WERI-Rb-1 (cell line): ENCODE measurements at regions not wholly inside any gene's neighbourhood (a gene's known extent, or its start where the extent isn't known, plus 50 kb on each side); places are given as distances from the start of the nearest gene placed in this dataset.
"Not testable (repeated sequence)": the region's sequence is repeated elsewhere in the genome, so short reads cannot be mapped to it uniquely, and the experiment has no call there.

ENCODE experiments used
- DNase-seq: peaks from one replicate; pipeline ENCODE4 v3.0.0-alpha.2; 2020
- H3K27ac ChIP-seq: fragments of 250-450 bp; sonication (Bioruptor Pico); 2 replicates; pipeline ENCODE4 v1.5.1; 2020; ENCODE audit warnings: mild to moderate bottlenecking, moderate library complexity
- H3K27me3 ChIP-seq: fragments of 250-450 bp; sonication (Bioruptor Pico); 2 replicates; pipeline ENCODE4 v1.5.1; 2021; ENCODE audit warnings: mild to moderate bottlenecking, low read depth, moderate library complexity; ENCODE audit not compliant: insufficient read depth, severe bottlenecking
- H3K36me3 ChIP-seq: fragments of 250-450 bp; sonication (Bioruptor Pico); 2 replicates; pipeline ENCODE4 v1.5.1; 2020; ENCODE audit warnings: mild to moderate bottlenecking, moderate library complexity
- H3K4me3 ChIP-seq: 2 replicates; pipeline ENCODE4 v1.5.1; 2011; ENCODE audit warnings: low read depth, mild to moderate bottlenecking, control low read depth, low read length
- H3K9me3 ChIP-seq: fragments of 250-450 bp; sonication (Bioruptor Pico); 2 replicates; pipeline ENCODE4 v1.5.1; 2021; ENCODE audit warnings: mild to moderate bottlenecking, moderate library complexity; ENCODE audit not compliant: severe bottlenecking
- TF ChIP-seq, protein P1 (sequence below): IDR thresholded peaks from 2 replicates; pipeline ENCODE4 v1.5.1; 2011; ENCODE audit warnings: low read depth, mild to moderate bottlenecking, control low read depth, inconsistent platforms, low read length

DNA sequence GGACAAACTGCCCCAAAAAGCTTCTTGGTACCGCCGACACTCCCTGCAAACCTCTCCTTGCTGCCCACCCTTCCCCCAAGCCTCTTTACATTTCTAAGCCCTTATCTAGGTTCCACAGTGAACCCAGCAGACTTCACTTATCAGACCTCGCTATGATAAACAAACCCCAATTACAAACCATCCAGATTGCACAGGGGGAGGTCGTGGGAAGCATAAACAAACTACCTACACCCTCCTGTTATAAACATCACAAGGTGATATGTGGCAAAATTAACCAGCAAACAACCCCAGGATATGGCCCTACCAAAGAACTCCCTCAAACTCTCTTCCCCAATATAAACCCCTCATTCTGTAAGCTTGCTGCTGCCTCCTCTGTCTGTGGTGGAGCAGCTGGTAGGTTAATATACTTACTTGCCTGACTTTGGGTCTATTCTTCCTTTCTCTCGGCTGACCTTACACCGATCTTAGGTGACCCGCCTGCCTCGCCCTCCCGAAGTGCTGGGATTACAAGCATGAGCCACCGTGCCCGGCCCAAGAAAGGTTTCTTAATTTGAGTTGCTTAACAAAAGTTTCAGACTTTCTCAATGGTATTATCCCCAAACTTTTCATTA lies 66.0 kb upstream of the TENM4 start:
- Histone ChIP-seq H3K27me3 (peaks cover 69% of the 10 kb centered on the region), H3K27ac (no peak overlapping the region), H3K4me3 (no peak overlapping the region), H3K9me3 (no peaks in the 10 kb centered on the region), H3K36me3 (no peaks in the 10 kb centered on the region)
- no peak for DNase-seq
- TF ChIP-seq, protein P1, sequence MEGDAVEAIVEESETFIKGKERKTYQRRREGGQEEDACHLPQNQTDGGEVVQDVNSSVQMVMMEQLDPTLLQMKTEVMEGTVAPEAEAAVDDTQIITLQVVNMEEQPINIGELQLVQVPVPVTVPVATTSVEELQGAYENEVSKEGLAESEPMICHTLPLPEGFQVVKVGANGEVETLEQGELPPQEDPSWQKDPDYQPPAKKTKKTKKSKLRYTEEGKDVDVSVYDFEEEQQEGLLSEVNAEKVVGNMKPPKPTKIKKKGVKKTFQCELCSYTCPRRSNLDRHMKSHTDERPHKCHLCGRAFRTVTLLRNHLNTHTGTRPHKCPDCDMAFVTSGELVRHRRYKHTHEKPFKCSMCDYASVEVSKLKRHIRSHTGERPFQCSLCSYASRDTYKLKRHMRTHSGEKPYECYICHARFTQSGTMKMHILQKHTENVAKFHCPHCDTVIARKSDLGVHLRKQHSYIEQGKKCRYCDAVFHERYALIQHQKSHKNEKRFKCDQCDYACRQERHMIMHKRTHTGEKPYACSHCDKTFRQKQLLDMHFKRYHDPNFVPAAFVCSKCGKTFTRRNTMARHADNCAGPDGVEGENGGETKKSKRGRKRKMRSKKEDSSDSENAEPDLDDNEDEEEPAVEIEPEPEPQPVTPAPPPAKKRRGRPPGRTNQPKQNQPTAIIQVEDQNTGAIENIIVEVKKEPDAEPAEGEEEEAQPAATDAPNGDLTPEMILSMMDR = no peak

- Histone ChIP-seq H3K27ac (no peak overlapping the region), H3K4me3 (no peak overlapping the region), H3K36me3 (no peaks in the 10 kb centered on the region), H3K9me3 (no peaks in the 10 kb centered on the region), H3K27me3 (peaks cover 69% of the 10 kb centered on the region)
- DNase-seq = no peak
- TF ChIP-seq, protein P1 = no peak
These were observed 65.3 kb upstream of the TENM4 start for GRCh38 chr11:79506124-79506523.

- H3K27me3 ChIP-seq = peaks cover 64% of the 10 kb centered on the region
- TF ChIP-seq, protein P1 = no peak
- no peak overlapping the region for H3K4me3 ChIP-seq
- peaks cover 5% of the 10 kb centered on the region for H3K9me3 ChIP-seq
- H3K36me3 ChIP-seq = no peaks in the 10 kb centered on the region
- H3K27ac ChIP-seq = no peak overlapping the region
- no peak for DNase-seq
These were observed 62.2 kb upstream of the TENM4 start for GRCh38 chr11:79503028-79503427.

- Histone ChIP-seq H3K9me3 (peaks cover 5% of the 10 kb centered on the region), H3K36me3 (no peaks in the 10 kb centered on the region), H3K27me3 (peaks cover 52% of the 10 kb centered on the region), H3K4me3 (no peak overlapping the region), H3K27ac (no peak overlapping the region)
- no peak for DNase-seq
- TF ChIP-seq, protein P1 = no peak
These were observed 60.9 kb upstream of the TENM4 start for GRCh38 chr11:79501707-79502106.

- not testable (repeated sequence) for H3K27ac ChIP-seq, H3K4me3 ChIP-seq, DNase-seq, H3K9me3 ChIP-seq, H3K36me3 ChIP-seq
- peaks cover 42% of the 10 kb centered on the region for H3K27me3 ChIP-seq
These were observed 59.1 kb upstream of the TENM4 start for GRCh38 chr11:79499929-79500328.

GRCh38 chr11:79498667-79499066 lies 57.8 kb upstream of the TENM4 start:
- DNase-seq = no peak
- Histone ChIP-seq H3K9me3 (peaks cover 5% of the 10 kb centered on the region), H3K27ac (no peak overlapping the region), H3K36me3 (no peaks in the 10 kb centered on the region), H3K4me3 (no peak overlapping the region), H3K27me3 (peaks cover 46% of the 10 kb centered on the region)
- TF ChIP-seq, protein P1 = no peak
